ENCODE measurements at regions not wholly inside any gene's neighbourhood (a gene's known extent, or its start where the extent isn't known, plus 50 kb on each side); places are given as distances from the start of the nearest gene placed in this dataset.

DNA sequence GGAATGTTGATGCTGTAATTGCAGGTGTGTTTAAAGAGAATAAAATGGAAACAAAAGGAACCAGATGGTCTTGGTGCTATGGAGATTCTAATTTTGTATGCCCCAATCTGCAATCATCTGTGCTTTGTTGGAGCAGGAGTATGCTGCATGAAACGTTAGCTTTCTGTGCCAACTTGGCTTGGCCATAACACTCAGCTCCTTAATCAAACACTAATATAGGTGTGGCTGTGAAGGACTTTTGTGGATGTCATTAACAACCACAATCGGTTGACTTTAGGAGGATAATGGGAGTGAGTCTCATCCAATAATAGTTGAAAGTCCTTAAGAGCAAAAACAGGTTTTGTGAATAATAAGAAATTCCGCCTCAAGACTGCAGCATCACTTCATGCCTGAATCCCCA is 399.2 kb downstream of the NLGN4X start:
- no peaks in the 10 kb centered on the region for H3K4me1 ChIP-seq (replicated peaks)
- no peak overlapping the region for H3K4me3 ChIP-seq
- H3K36me3 ChIP-seq = no peaks in the 10 kb centered on the region
- no peak overlapping the region for H3K27ac ChIP-seq
- H3K9me3 ChIP-seq (replicated peaks) = no peaks in the 10 kb centered on the region
- DNase-seq (ENCODE audit: low read depth in 1 of 2, low spot score in 2 of 2) = no peak
- H3K27me3 ChIP-seq (replicated peaks) = no peaks in the 10 kb centered on the region

DNA sequence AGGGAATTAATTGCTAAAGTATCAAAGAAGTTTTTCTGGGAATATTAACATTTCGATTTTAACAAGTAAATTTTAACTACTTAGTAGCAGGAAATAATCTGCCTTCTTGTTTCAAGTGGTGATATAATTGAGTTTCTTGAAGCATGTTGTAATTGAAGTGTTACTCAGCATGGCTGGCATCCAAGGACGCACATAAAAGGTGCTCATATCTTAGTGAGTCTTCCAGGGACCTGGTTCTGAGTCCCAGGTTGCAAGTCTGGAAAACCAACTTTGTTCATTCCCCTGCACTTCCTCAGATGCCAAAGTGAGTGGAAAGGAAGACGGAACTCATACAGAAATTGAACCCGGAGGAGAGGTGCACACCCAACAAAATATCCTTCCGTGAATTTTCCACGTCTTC is 399.6 kb downstream of the NLGN4X start:
- H3K9me3 ChIP-seq (replicated peaks) = no peaks in the 10 kb centered on the region
- H3K4me1 ChIP-seq (replicated peaks) = no peaks in the 10 kb centered on the region
- H3K36me3 ChIP-seq = no peaks in the 10 kb centered on the region
- no peak overlapping the region for H3K4me3 ChIP-seq
- no peak overlapping the region for H3K27ac ChIP-seq
- no peak for DNase-seq (ENCODE audit: low read depth in 1 of 2, low spot score in 2 of 2)
- H3K27me3 ChIP-seq (replicated peaks) = no peaks in the 10 kb centered on the region

DNA sequence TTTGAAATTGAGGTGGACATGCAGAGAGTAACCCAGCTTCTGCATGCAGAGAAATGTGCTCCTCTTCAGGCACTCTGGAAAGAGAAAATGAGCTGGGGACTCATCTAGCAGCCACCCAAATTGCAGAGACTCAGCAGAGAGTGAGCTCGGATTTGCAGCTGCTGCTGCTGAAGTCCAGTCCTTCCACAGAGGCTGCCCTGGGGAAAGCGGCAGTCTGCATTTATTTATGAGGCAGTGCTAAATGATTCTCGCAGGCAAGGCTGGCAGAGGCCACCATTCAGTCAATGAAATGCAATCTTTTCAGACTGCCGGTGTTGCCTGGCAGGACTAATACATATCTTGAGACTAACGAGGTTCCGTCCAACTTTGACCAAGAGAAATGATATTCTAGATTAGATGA is 404.8 kb downstream of the NLGN4X start:
- no peak for DNase-seq (ENCODE audit: low read depth in 1 of 2, low spot score in 2 of 2)
- H3K9me3 ChIP-seq (replicated peaks) = no peaks in the 10 kb centered on the region
- H3K4me1 ChIP-seq (replicated peaks) = no peaks in the 10 kb centered on the region
- no peak overlapping the region for H3K4me3 ChIP-seq
- no peaks in the 10 kb centered on the region for H3K27me3 ChIP-seq (replicated peaks)
- H3K36me3 ChIP-seq = no peaks in the 10 kb centered on the region
- H3K27ac ChIP-seq = no peak overlapping the region

DNA sequence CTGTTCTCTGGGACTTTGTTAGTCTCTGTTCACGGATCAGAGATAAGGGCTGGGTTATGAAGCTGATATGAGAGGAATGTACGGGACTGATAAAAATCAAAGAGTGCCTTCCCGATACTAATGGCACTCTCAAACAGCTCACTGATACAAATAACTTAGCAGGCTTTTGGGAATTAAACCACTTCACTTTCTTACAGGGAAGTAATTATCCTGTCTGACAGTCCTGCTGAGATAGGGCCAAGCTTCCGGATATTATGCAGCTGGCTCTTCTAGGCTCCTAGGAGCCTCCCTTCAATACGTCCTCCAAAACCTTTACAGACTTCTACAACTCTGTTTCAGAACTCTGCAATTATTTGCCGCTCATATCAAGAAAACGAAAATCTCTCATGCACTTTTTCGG is 418.0 kb downstream of the NLGN4X start:
- DNase-seq (ENCODE audit: low read depth in 1 of 2, low spot score in 2 of 2) = no peak
- Histone ChIP-seq H3K36me3 (no peaks in the 10 kb centered on the region), H3K4me3 (no peak overlapping the region), H3K9me3 (replicated peaks) (no peaks in the 10 kb centered on the region), H3K27ac (no peak overlapping the region), H3K27me3 (replicated peaks) (no peaks in the 10 kb centered on the region), H3K4me1 (replicated peaks) (no peaks in the 10 kb centered on the region)

DNA sequence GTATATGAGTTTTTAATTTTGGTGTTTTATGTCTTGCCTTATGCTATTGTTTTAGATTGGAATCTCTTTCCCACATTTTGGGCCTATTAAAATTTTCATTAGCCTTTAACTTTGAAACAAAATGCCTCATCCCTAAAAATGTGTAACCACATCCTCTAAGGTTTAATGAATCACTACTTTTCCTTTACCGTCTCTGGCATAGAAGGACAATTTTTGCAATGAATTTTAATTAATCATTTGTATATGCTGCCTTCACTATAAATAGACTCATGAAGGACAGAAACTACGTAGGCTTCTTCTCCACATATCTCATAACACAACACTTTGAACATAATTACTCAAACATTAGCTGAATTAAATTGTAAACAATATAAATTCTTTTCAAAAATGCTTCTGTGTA is 421.5 kb downstream of the NLGN4X start:
- Histone ChIP-seq H3K27me3 (replicated peaks) (no peaks in the 10 kb centered on the region), H3K4me1 (replicated peaks) (no peaks in the 10 kb centered on the region), H3K36me3 (no peaks in the 10 kb centered on the region), H3K4me3 (no peak overlapping the region), H3K9me3 (replicated peaks) (no peaks in the 10 kb centered on the region), H3K27ac (no peak overlapping the region)
- no peak for DNase-seq (ENCODE audit: low read depth in 1 of 2, low spot score in 2 of 2)

DNA sequence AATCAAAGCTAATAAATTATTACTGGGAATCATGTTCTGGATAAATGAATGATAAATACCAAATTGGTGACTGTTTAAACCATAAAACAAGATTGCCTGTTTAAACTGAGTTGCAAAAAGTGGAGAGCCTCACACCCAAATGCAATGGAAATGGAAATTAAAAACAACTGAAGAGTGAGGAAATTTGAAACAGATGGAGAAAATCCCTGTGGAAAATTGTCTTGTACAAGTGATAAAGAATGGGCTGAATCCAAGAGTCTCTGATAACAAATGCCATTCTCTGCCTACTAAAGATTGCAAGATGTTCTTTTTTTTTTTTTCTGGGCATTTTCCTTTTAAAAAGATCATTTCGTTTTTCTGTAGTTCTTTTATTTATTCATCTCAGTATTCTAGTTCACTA is 426.3 kb downstream of the NLGN4X start:
- no peaks in the 10 kb centered on the region for H3K4me1 ChIP-seq (replicated peaks)
- H3K27me3 ChIP-seq (replicated peaks) = no peaks in the 10 kb centered on the region
- no peaks in the 10 kb centered on the region for H3K36me3 ChIP-seq
- no peak overlapping the region for H3K4me3 ChIP-seq
- H3K27ac ChIP-seq = no peak overlapping the region
- H3K9me3 ChIP-seq (replicated peaks) = no peaks in the 10 kb centered on the region
- no peak for DNase-seq (ENCODE audit: low read depth in 1 of 2, low spot score in 2 of 2)

DNA sequence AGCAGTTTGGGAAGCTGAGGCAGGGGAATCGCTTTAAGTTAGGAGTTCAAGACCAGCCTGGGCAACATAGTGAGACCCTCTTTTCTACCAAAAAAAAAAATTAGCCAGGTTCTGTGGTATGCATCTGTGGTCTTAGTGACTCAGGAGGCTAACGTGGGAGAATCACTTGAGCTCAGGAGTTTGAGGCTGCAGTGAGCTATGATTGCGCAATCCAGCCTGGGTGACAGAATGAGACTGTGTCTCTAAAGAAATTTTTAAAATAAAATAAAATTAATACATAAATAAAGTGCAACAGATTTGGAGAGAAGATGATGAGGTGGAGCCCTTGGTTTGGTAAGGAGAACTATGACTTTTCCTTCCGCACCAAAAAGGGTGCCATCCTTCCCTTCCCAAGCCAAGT is 436.9 kb downstream of the NLGN4X start:
- H3K36me3 ChIP-seq = no peaks in the 10 kb centered on the region
- no peaks in the 10 kb centered on the region for H3K9me3 ChIP-seq (replicated peaks)
- H3K27me3 ChIP-seq (replicated peaks) = no peaks in the 10 kb centered on the region
- DNase-seq (ENCODE audit: low read depth in 1 of 2, low spot score in 2 of 2) = no peak
- H3K4me3 ChIP-seq = no peak overlapping the region
- no peaks in the 10 kb centered on the region for H3K4me1 ChIP-seq (replicated peaks)
- no peak overlapping the region for H3K27ac ChIP-seq

DNA sequence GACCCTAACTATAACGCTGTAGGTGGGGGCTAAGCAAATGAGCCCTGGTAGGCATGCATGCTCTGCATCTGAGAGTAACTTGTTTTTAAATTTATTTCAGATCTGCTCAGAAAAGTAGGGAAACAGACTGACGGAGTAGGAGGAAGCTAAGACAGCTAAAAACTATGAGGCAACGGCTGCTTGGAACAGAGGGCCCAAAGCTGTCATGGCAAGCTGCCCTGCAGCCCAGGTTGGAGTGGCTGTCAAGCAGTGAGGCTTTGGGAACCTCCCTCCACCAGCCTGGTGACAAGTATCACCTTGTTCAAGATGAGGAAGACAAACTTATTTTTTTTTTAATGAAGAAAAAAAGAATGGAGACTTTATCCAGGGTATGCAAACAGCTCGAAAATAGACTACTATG is 439.8 kb downstream of the NLGN4X start:
- no peaks in the 10 kb centered on the region for H3K4me1 ChIP-seq (replicated peaks)
- no peak overlapping the region for H3K4me3 ChIP-seq
- no peaks in the 10 kb centered on the region for H3K9me3 ChIP-seq (replicated peaks)
- no peak for DNase-seq (ENCODE audit: low read depth in 1 of 2, low spot score in 2 of 2)
- H3K36me3 ChIP-seq = no peaks in the 10 kb centered on the region
- no peak overlapping the region for H3K27ac ChIP-seq
- no peaks in the 10 kb centered on the region for H3K27me3 ChIP-seq (replicated peaks)

DNA sequence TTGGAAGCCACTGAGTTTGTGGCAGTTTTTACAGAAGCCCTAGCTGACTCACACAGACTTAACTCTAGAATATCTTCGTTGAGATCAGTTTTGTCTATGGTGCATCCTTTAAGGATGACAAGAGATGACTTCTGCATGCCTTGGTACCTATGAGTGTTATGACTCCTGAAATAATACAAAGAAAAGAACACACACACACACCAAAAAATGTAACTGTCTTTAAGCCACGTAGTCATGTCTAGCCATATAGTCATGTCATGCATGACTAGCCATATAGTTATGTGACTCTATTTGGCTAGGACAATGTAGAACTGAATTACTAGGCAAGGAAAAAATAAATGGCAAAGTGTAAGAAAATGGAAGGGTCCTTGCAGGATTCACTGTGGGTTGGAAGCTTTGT is 447.8 kb downstream of the NLGN4X start:
- H3K4me1 ChIP-seq (replicated peaks) = no peaks in the 10 kb centered on the region
- no peak overlapping the region for H3K27ac ChIP-seq
- H3K27me3 ChIP-seq (replicated peaks) = no peaks in the 10 kb centered on the region
- H3K4me3 ChIP-seq = no peak overlapping the region
- H3K36me3 ChIP-seq = no peaks in the 10 kb centered on the region
- H3K9me3 ChIP-seq (replicated peaks) = no peaks in the 10 kb centered on the region
- no peak for DNase-seq (ENCODE audit: low read depth in 1 of 2, low spot score in 2 of 2)

DNA sequence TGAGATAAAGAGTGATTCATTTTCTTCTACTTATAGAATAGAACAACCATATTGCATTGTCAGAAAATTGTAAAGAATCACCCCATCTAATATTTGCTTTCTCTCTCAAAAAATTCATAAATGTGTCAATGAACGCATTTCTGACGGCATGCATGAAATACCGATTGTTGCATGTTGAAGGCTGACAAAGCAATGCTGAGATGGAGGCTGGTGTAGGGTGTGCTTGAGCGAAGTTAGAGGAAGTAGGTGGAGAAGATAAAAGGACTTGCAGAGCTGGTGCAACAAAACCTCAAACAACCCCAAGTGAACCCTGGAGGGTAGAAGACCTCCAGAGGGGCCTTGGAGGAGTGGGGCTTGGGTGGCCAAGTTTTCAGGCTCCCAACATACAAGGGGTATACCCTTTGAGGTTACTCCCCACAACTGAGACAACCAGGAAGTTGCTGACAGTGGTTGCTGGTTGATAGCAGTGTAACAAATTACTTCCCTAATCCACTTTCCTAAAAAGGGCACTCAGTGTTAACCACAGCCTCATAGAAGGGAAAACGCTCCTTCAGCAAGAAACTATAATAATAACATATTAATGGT is 452.7 kb downstream of the NLGN4X start:
- DNase-seq (ENCODE audit: low read depth in 1 of 2, low spot score in 2 of 2) = no peak

DNA sequence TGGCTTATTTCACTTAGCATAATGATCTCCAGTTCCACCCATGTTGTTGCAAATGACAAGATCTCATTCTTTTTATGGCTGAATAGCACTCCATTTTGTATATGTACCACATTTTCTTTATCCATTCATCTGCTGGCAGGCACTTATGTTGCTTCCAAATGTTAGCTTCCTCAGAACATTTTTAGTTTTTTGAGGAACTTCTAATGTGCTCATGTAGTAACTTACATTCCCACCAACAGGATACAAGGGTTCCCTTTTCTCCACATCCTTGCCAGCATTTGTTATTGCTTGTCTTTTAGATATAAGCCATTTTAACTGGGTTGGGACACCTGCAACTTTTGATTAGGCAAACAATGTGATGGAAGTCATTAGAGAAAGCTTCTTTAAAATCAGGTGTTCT is 454.2 kb downstream of the NLGN4X start:
- Histone ChIP-seq H3K4me1 (replicated peaks) (no peaks in the 10 kb centered on the region), H3K27ac (no peak overlapping the region), H3K9me3 (replicated peaks) (no peaks in the 10 kb centered on the region), H3K36me3 (no peaks in the 10 kb centered on the region), H3K4me3 (no peak overlapping the region), H3K27me3 (replicated peaks) (no peaks in the 10 kb centered on the region)
- DNase-seq (ENCODE audit: low read depth in 1 of 2, low spot score in 2 of 2) = no peak

More for the DNA sequence above, 452.7 kb downstream of the NLGN4X start:
- Histone ChIP-seq H3K36me3 (no peaks in the 10 kb centered on the region), H3K27me3 (replicated peaks) (no peaks in the 10 kb centered on the region), H3K4me3 (no peak overlapping the region), H3K9me3 (replicated peaks) (no peaks in the 10 kb centered on the region), H3K27ac (no peak overlapping the region), H3K4me1 (replicated peaks) (no peaks in the 10 kb centered on the region)

DNA sequence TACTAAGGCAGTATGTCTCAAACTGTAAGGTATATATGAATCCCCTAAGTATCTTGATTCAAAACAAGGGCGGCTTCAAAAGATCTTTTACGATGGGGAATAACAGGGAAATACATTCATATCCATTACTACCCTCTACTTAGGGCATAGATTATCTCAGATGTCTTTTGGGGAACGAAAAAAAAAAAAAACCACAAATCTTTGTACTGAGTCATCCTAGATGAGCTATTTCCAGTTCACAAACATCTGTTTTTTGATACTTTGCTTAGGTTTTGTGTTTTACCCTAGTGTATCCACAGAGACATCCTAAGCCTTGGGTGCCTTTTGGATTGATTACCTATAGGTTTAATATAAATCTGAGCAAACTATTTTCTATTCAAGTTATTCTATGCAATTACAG is 457.2 kb downstream of the NLGN4X start:
- Histone ChIP-seq H3K27ac (no peak overlapping the region), H3K36me3 (no peaks in the 10 kb centered on the region), H3K9me3 (replicated peaks) (no peaks in the 10 kb centered on the region), H3K27me3 (replicated peaks) (no peaks in the 10 kb centered on the region), H3K4me1 (replicated peaks) (no peaks in the 10 kb centered on the region), H3K4me3 (no peak overlapping the region)
- no peak for DNase-seq (ENCODE audit: low read depth in 1 of 2, low spot score in 2 of 2)

DNA sequence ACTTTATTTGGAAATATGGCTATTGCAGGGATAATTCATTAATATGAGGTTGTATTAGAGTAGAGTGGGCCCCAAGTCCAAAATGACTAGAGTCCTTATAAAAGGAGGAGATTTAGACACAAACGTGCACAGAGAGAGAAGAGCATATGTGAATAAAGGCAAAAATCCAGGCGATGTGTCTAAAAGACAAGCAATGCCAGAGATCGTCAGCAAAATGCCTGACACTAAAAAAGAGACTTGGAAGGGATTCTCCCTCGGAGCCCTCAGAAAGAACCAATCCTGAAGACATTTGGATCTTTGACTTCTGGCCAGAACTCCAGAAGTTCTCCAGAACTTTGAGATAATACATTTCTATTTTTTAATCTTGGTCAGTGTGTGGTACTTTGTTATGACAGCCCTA is 472.1 kb downstream of the NLGN4X start:
- DNase-seq (ENCODE audit: low read depth in 1 of 2, low spot score in 2 of 2) = no peak
- Histone ChIP-seq H3K4me3 (no peak overlapping the region), H3K27me3 (replicated peaks) (no peaks in the 10 kb centered on the region), H3K36me3 (no peaks in the 10 kb centered on the region), H3K27ac (no peak overlapping the region), H3K9me3 (replicated peaks) (no peaks in the 10 kb centered on the region), H3K4me1 (replicated peaks) (no peaks in the 10 kb centered on the region)

DNA sequence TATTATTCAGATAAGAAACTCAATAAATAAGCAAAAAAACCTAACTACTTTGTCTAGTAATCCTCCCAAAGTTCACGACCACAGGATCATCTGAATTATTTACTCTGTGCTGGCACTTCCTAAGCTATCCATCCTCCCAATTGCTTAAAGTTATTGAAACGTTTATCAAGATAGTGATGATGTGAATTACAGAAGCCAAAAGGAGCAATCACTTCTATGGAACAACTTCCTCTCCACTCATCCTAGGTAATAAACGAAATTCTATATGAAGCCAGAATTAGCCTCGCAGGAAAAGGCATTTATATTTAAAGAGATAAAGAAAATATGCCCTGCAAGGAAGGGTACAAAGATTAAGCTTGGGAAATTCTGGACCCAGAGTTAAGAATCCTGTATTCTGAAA is 475.4 kb downstream of the NLGN4X start:
- no peak overlapping the region for H3K27ac ChIP-seq
- no peaks in the 10 kb centered on the region for H3K27me3 ChIP-seq (replicated peaks)
- no peaks in the 10 kb centered on the region for H3K36me3 ChIP-seq
- H3K4me3 ChIP-seq = no peak overlapping the region
- no peaks in the 10 kb centered on the region for H3K4me1 ChIP-seq (replicated peaks)
- DNase-seq (ENCODE audit: low read depth in 1 of 2, low spot score in 2 of 2) = no peak
- no peaks in the 10 kb centered on the region for H3K9me3 ChIP-seq (replicated peaks)

DNA sequence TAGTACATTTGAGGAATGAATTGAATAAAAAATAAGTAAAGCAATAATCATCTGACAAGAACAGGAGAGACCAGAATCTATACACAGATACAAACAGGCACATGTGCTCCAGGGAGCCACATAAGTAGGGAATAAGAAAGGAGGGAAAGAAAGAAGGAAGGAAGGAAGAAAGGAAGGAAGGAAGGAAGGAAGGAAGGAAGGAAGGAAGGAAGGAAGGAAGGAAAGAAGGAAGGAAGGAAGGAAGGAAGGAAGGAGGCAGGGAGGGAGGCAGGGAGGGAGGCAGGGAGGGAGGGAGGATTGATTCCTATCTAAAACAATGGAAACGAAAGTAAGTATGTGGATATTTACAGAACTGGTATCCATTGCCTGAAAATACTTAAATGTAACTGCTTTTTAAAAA is 475.8 kb downstream of the NLGN4X start:
- DNase-seq (ENCODE audit: low read depth in 1 of 2, low spot score in 2 of 2) = no peak
- H3K36me3 ChIP-seq = no peaks in the 10 kb centered on the region
- H3K9me3 ChIP-seq (replicated peaks) = no peaks in the 10 kb centered on the region
- H3K27ac ChIP-seq = no peak overlapping the region
- no peak overlapping the region for H3K4me3 ChIP-seq
- H3K4me1 ChIP-seq (replicated peaks) = no peaks in the 10 kb centered on the region
- H3K27me3 ChIP-seq (replicated peaks) = no peaks in the 10 kb centered on the region

All from SJSA1 (cell line).